Activated CD8-positive, alpha-beta memory T cell treated with anti-CD3 and anti-CD28 coated beads, Interleukin-2, amount 50 U/mL, for 48 hours (primary cell): ENCODE measurements at regions not wholly inside any gene's neighbourhood (a gene's known extent, or its start where the extent isn't known, plus 50 kb on each side); places are given as distances from the start of the nearest gene placed in this dataset.

Source experiments
- DNase-seq: peaks from one replicate; pipeline ENCODE4 v3.0.0-alpha.2; 2020

DNA sequence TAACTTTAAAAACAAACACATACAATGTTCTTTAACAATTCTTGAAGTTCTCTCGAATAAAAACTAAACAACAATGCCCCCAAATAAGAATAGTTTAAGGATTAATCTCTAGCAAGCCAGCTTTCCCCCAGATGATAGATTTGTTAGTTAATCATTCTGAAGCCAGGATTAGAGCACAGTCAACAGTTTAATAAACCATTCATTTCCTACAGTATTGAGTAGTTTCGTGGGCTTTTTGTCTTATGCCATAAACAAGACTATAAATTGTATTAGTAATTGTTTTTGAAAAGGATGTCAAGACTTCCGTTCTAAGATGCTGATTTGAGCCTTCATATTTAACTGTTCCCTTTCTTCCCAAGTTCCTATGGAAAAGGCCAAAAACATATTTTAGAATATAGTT is 136.6 kb downstream of the PIK3R1 start:
- no peak for DNase-seq

DNA sequence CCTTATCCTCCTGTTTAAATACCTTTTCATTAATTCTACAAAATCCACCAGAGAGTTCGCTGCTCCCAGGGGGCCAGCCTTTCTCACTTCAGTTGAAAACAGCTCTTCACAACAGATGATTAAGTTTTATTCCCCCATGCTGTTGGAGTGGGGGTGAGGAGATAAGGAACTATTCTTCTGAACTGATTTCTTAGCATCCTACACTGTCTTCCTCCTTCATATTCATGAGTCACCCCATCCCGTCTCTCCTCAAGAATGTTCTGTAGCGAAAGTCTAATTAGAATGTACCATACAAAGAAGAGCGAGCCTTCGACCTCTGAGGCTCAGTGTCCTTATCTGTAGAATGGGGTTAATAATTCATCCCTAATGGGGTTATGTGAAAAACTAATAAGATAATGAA is 138.0 kb downstream of the PIK3R1 start:
- no peak for DNase-seq

DNA sequence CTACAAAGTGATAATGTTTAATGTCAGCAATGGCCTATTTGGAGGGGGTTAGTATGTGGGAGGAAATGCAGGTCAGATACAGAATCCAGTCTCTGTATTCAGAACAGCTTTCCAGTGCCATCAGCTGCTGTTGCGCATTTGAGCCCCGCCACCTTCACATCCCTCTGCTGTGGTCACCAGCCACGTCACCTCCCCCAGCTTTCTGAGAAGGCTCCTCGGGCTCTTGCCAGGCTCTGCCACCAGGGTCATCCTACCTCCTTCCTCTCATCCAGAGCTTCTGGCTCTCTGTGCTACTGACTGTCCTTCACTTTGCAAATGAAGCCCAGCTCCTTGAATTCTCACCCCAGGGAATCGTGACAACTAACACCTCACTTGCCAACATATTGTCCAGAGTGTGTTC is 138.8 kb downstream of the PIK3R1 start:
- no peak for DNase-seq

DNA sequence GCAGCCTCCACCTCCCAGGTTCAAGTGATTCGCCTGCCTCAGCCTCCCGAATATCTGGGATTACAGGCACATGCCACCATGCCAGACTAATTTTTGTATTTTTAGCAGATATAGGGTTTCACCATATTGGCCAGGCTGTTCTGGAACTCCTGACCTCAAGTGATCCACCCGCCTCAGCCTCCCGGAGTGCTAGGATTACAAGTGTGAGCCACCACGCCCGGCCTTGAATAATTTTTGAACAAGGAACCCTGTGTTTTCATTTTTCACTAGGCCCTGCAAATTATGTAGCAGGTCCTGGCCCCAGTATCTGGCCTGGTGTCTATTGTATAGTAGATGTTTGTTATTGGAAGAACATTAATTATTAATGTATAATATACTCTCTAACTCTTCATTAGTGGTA is 140.7 kb downstream of the PIK3R1 start:
- DNase-seq, result no peak

DNA sequence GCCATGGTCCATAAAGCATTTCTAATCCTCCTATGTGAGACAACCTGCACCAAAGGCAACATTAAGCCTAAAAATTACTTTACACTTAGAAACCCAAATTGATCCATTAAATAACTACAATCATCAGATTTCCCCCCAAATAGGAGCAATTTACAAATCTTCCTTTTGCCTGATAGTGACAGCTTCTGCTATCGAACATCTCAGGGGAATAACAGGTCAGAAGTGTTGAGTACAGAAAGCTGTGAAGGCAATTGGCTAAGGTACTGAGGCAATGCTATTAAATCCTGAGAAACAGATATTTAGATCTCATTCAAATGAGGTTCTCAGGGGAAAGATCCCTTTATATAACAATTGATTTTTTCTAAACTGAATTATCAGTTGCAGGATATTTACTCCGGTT is 141.1 kb downstream of the PIK3R1 start:
- DNase-seq, result no peak

DNA sequence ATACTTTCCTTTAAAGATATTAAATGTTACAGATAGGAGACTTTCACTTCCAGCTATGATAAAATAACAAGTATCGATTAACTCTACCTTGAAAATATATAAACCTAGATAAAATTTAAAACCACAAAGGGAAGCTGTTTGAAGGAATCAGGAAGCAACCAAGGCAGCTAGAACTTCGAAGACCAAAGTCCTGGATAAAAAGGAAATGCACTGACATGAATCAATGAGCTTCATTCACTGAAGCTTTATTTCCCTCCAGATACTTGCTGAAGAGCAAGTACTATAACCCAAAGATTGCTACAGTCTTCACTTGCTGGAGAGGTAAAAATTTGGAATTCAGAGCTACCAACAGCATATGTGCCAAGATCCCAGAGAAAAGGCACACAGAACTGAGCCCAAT is 144.1 kb downstream of the PIK3R1 start:
- DNase-seq, result no peak

DNA sequence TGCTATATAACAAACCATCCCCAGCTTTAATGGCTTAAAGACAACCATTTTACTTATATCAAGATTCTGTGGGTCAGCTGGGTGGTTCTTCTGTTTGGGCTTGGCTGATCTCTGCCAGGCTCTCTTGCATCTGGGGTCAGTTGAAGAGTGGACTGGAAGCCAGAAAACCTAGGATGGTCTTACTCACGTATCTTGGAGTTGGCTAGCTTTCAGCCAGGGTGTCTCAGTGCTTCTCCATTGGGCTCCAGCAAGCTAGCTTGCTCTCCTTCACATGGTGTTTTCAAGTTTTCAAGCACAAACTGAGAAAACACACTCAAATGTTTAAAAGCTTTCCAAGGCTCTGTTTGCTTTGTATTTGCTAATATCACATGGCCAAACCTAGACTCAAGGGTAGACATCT is 146.8 kb downstream of the PIK3R1 start:
- DNase-seq, result no peak

DNA sequence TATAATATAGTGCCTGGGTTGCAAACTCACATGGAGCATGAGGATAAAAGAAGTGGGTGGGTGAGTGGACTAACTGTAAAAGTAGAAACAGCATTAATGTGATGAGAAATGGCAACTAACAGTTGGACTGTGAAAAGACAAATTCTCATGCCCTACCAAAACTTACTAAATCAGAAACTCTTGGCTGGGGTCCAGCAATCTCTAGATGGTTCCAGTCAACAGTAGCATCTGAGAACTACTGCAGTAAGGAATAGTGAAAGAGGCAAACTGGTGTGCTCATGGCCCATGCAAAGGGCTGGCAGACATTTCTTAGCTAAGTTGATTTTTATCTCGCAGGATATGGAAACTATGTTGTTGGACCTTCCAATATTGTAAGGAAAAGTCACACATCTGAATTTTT is 150.3 kb downstream of the PIK3R1 start:
- DNase-seq, result no peak

DNA sequence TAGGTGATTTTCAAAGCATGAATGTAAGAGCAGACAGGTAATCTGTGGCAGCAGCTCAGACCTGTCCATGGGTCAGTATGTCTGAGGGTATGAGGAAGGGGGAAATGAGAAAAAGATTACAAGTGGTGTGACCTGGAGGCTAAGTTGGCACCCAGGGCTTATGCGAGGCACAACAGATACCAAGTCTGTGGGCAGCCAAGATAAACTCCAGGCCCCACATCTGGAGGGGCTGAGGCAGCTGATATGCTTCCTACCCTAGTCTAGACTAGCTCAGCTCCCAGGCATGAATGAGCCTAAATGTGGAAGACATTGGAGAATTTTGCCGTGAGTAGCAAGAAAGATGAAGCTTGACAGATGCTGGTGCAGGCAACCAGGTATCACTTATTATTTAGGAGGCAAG is 151.7 kb downstream of the PIK3R1 start:
- DNase-seq, result no peak

DNA sequence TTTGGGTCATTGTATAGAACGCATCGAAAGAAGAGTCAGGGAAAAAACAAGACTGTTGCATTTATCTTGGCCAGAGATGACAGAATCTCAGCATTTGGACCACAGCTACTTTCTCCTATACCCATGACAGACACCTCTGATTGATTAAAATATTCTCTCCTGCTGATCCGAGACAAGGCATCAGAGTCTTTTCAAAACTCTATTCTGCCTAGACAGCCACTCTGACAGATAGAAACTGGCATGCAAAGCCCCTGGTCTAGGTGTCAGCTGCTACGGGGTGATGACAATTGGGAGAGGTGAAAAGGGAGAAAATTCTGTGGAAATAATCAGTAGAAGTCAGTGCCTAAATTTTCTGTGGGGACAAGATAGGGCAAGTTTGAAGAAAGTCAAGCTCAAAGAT is 152.2 kb downstream of the PIK3R1 start:
- no peak for DNase-seq

DNA sequence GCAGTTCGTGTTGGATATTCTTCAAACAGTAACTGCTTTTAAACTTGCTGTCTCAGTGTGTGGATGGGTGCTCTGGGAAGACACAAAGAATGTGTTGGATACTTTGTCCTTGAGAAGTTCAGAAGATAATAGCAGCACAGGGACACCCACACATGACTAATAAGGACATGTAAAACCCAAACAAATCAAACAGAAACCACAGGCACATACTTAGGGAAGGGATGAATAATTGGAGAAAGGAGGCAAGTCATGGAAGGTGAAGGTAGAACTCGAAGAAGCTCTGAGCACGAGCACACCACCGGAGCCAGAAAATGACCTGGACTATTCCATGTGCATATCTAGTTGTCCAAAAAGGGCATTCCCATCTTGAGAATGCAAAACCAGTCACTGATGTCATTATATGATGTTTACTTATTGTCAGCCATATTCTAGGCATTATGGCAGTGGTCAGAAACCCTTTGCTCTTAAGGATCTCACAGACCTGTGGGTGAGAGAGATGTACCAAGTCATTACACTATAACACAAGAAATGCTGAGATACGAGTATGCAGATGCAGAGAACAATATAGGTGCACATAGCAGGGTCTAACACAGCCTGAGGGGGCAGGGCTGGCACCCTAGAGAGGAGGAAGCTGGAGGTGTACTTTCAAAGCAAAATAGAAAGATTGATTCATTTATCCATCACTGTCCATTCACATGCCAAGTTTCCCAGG is 152.9 kb downstream of the PIK3R1 start:
- DNase-seq, result no peak

DNA sequence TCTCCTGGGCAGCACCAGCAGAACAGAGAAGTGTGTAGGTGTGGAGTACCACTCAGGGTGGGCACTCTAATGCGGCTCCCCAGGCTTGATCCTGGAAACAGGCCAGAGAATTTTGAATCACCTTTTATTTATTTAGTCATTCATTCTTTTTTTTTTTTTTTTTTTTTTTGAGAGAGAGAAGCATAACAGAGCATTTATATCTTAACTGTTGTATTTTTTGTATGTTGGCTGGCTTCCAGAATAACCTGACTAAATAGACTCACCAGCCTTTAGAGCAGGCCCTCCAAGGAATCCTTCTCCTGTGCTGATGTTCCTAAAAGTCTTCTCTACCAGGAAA is 153.4 kb downstream of the PIK3R1 start:
- no peak for DNase-seq

DNA sequence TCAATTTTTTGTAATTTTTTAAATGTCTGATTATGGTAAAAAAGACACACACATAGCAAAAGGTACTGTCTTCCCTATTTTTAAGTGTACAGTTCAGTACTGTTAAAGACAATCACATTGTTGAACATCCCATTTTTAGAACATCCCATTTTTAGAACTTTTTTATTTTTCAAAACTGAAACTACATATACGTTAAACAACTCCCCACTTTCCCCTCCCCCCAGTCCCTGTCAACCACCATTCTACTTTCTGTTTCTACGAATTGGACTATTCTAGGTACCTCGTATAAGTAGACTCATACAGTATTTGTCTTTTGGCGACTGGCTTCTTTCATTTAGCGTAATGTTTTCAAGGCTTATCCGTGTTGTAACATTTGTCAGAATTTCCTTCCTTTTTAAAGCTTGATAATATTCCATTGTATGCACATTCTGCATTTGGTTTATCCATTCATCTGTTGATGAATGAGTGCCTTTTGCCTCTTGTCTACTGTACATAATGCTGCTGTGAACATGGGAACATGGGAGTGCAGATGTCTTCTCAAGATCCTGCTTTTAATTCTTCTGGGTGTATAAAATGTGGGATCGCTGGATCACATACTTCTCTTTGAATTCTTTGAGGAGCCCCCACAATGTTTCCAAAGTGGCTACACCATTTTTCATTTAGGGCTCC is 154.0 kb downstream of the PIK3R1 start:
- no peak for DNase-seq

DNA sequence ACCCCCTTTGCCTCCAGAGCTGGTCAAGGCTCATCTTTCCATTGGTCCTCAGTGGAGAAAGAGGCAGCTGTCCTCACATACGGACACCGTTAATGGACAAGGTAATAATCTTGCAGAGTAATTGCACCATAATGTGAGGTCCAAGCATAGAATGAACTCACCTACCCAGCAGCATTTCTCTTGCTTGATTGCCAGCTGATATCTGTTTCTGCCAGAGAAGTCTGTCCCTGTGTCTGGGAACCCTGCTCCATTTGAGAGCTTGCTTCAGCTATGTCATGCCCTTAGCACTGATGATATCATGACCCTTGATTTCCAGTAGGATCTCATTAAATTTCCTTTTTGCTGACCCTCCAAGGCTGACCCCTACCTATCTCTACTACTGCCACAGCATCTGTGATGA is 154.6 kb downstream of the PIK3R1 start:
- no peak for DNase-seq

DNA sequence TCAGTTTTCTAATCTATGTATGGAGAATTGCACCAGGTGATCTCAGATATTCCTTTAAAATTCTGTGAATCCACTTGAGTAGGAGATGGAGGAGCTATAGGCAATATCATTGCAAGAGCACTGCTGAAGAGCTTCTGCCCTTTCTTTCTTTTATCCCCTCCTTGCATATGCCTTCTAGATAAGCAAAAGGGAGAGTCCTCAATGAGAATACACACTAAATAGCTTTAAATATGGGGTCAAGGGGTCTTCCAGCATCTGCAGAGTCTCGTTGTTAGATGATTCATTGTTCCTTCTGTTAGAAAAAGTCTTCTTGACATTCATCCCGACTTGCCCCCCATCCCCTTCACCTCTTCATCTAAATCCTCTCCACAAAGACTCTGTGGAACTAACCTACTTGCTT is 156.1 kb downstream of the PIK3R1 start:
- DNase-seq, result no peak

DNA sequence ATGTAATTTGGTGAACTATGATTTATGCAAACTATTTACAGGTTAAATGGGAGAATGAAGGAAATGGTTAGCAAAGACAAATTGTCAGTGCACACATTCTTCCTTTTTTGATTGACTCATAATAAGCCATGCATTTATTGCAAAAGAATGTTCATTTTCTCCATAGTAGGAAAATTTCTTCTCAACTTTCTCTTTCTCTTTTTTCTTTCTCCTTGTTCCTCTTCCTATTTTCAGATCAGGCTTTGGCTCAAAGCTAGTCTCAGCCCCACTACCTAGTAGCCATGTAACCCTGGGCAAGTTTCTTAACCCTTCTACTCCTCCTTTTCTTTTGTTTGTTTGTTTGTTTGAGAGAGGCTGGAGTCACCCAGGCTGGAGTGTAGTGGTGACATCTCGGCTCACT is 156.6 kb downstream of the PIK3R1 start:
- DNase-seq, result no peak

DNA sequence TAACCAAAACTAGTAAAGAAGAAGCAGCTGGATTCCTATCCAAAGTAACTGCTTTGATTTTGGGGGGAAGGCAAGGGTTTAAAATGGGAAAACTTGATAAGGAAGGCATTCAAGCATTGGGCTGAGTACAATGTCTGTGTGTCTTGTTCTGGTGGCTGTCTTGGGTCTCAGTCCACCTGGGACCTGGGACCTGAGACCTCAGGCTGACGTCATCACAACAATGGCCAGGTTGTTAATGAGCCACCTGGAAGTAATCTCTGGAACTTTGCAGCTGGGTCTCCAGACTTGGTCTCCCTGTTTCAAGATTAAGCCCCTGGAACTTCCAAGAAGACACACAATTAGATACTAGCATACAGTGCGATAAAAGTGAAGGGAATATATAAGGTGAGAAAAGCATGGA is 157.5 kb downstream of the PIK3R1 start:
- no peak for DNase-seq

DNA sequence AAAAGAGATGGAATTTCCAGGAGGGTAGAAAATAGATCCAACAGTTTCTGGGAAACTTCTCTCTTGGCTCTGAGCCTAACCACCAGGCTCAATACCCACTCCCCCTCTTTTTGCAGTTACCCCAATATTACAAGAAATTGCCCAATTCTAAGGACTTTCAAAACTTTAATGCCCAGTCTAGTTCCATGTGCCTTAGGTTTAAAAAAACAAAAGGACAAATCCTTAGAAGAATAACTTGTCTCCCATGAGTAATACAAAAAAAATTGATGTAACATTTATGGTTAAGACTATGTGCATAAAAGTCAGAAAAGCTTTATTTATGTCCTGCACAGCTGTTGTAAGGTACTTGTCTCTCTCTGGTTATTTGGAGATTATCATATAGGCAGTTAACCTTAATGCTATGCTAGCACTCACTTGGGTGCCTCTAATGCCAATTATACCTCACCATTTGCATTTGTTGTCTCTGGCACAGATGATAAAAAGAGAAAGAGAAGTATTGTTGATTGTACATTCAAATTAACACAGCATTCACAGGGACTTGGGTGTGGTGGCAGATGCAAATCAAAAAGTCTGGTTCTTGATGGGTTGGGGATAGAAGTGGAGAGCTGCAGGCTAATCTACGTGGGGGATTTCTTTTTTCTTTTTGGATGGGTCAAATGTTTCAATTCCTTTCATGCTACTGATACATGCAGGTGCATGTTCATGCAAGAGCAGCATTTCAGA is 159.4 kb downstream of the PIK3R1 start:
- no peak for DNase-seq

DNA sequence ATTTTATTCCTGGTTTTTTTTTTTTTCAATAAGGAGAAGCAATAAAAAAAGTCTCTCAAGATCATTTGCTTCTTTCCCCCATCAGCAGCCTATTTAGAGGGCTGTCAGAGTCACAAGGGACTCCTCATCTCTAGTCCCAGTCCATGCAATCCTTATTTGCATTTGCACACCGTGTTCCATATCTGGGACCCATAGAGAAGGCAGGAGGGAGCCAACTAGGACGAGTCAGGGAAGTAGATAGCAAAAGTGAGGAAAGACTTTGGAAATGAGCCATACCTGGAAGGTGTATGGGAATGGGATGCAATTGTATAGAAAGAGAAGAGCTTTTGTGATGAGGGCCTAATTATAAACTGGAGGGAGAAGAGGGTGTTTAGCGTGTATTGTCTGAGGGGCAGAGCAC is 160.0 kb downstream of the PIK3R1 start:
- no peak for DNase-seq

DNA sequence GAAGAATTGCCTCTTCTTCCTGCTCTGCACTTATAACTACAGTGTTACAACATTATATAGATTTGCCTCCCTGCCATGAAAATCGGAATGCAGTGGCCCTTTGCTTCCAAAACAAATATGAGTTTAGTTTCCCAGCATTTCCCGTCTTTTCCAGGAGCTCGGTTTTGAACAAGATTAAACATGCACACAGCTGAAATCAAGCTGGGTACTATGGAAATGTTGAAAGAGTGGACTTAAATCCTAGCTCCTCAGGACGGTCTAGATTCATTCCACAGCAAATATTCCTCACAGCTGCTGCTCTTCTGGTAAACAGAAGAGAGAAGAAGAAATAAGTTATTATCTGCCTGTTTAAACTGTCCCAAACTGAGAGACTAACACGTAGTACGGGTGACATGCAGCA is 161.4 kb downstream of the PIK3R1 start:
- no peak for DNase-seq

DNA sequence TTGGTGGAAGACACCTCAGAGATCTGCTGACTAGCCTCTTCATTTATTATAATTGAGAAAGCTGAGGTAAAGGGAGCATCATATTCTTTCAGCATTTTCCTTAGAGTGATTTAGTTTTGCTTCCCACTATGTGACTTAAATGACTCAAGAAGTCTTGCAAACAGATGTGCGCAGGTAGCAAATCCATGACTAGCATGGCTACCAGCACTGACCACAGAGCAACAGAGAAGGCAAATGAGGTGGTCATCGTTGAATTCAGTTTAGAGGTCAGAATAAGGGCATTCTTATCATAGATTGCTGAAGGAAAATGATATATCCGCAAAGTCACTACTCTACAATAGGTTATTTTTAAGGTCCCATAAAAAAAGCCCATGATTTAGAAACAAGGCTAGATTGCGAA is 162.2 kb downstream of the PIK3R1 start:
- no peak for DNase-seq

DNA sequence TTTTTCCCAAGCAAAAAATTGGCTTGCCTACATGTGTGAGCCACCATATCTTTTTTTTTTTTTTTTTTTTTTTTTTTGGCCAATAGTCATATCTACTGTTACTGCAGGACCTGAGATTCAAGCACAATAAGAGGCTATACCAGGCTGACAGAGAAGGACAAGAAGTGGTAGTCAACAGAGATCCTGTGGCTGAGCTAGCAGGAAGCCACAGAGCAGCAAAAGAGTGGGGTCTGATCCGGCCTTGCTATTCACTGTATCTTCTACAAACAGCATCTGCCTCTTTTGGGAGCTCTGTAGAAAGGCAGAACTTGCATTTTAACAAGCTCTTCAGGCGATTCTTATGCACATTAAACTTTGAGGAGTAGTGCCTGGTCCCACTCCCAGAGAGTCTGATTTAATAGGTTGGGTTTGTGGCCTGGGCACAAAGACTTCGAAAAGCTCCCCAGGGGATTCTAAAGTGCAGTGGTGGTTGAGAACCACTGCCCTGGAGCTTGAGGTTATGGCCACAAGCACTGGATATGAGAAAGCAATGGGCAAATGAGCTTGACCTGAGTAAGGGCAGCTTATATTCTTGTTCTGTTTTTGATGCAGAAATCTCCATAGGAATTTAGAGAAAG is 162.8 kb downstream of the PIK3R1 start:
- no peak for DNase-seq

DNA sequence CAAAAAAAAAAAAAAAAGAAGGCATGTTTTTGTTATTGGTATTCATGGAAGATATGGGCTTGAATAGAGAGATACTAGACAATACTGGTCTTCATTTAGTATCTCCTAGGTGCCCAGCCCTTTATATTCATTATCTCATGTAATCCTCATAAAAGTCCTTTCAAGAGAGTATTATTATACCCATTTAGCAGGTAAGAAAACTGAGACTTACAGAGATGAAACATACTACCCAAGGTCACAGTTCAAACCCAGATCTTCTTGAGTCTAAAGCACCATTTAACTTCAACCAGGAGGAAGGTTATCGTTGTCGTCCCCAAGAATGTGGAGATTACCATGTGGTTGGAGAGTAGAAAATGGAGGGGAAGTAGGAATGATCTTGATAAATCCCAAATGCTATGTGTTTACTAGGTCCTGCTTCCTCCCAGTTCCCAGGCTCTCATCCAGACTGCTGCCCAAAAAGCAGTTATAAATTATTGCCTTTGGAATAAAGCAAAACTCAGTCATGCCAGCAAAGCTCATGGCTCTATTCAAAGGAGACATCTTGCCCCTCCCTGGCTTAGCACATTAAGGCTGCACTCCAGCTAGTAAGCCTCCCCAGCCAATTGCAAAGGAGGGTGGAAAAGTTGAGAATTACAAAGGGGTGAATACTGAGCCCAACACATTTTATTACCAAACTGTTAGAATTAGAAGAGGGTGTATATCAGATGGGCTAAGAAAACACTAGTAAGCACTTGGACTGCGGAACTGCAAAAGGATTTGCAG is 163.9 kb downstream of the PIK3R1 start:
- DNase-seq, result no peak
